ENCODE measurements at regions not wholly inside any gene's neighbourhood (a gene's known extent, or its start where the extent isn't known, plus 50 kb on each side); places are given as distances from the start of the nearest gene placed in this dataset.

- TF ChIP-seq CTCF (IDR thresholded peaks at IDR 0.05) (no peak), POLR2A (IDR thresholded peaks at IDR 0.05) (no peak), EP300 (IDR thresholded peaks at IDR 0.05) (no peak), POLR2AphosphoS5 (IDR thresholded peaks at IDR 0.05) (peak in 1 of 3 donors; percentile 15)
These were observed 585.1 kb downstream of the ZEB2 start for GRCh38 chr2:143934626-143935481.
